Amniotic epithelial cell (primary cell): ENCODE measurements at regions not wholly inside any gene's neighbourhood (a gene's known extent, or its start where the extent isn't known, plus 50 kb on each side); places are given as distances from the start of the nearest gene placed in this dataset.
"Not testable (repeated sequence)": the region's sequence is repeated elsewhere in the genome, so short reads cannot be mapped to it uniquely, and the experiment has no call there.

Experiments used
- DNase-seq: peaks from one replicate; pipeline ENCODE4 v3.0.0-alpha.2; 2010; ENCODE audit warnings: low read depth

DNA sequence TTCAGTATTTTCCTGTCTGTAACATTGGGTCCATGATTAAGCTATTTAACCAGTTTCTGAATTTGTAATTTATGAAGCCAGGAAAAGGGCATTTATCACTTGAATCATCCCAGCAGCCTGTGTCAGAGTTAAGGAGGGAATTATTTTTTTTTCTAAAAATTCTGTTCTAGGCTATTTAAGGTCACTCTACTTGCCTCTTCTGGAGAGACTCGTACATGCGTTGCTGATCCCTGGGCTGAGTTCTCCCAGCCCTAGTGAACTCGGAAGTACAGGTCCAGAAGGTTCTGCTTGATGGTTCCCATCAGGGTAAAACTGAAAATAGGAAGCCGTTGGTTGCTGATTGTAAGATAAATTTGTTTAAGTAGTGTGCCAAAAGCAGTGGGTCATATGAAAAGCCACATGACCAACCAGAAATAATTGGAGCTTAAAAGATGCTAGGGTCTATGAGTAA, 90.7 kb downstream of the GPR88 start:
- DNase-seq: peak; percentile 86

DNA sequence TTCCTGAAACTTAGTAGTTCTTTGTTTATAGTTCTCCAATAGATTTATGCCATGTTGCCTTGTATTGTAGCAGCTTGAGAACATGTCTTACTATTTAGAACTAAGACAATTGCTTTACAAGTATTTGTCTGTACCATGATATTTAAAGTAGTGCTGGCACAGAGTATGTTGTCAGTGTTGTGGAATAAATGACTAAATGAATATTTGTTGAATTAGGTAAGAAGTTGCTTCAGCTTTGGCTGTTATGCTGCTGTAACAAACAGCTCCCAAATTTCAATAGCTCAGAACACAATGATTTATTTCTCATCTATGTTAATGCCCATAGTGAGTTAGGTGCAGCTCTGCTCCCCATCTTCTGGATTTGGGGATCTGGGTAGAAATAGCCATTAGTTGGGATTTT, 90.2 kb upstream of the VCAM1 start:
- DNase-seq: peak; percentile 81

DNA sequence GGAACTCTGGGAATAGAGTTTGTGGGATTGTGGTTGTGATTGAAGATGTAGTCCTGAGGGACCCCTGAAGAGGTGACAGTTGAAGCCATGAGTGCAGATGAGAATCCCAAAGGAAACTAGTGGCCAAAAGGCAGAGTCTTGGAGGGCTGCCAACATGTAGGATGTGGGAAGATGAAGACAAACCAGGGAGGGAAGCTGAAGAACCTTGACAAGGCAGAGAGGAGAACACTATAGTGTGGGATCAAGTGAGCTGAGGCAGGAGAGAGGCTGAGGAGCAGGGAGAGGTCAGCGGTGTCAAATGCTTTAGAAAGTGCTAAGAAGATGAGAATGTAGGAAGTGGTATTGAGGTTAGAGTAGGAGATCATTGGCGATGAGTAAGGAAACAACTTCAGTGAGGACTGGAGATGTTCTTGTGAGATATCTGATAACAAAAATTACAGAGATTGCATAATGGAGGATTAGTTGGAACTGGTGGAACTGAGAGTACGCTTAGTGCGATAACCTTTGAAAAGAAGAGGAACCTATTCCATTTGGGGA, 88.5 kb upstream of the VCAM1 start:
- DNase-seq: peak; percentile 100

DNA sequence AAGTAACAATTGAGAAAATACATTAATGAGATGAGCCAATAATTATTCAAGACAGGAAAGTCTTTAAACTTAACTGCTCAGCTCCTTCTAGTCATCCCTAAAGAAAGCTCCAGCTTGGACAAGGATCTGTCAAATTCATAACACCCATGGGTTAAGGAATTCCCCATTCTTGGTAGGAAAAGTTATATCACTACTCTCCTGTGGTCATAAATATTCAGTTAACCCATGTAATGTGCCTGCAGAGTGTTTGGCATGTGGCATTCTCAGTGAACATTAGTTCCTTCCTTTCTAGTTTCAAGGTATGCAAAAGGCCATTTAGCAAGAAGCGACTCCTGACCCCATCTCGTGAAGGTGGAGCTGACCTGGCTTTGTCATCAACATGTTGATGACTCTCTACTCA, 76.7 kb upstream of the VCAM1 start:
- no peak for DNase-seq

DNA sequence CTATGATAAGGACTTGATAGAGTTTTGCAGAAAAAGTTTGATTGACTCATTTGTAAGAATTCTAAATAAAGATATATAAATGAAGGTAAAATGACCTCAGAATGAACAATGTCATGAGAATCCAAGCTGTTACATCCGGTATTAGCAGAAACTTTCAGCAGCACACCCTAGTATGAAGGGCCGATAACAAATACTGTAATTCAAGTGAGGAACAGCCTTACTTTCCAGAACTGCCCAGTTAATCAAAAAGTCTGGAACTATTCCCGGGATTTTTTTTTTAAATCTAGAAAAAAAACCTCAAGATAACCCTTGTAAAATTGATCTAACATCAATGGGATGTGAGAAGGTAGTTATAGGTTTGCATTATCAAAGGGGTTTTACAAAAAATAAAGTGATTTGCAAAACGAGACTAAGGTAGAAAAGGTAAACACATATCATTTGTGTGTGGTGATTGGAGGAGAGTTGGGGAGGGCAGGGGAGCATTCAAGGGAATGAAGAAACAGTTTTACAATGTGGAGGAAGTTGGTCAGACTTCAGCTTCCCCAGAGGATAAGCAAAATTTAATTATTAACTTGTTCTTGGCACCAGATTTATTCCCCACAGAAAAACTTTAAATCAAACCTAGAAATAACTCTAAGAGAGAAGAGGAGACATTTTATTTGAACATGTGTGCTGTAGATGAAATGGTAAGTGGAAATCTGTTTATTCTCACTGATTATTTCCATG, 75.9 kb upstream of the VCAM1 start:
- DNase-seq: no peak

DNA sequence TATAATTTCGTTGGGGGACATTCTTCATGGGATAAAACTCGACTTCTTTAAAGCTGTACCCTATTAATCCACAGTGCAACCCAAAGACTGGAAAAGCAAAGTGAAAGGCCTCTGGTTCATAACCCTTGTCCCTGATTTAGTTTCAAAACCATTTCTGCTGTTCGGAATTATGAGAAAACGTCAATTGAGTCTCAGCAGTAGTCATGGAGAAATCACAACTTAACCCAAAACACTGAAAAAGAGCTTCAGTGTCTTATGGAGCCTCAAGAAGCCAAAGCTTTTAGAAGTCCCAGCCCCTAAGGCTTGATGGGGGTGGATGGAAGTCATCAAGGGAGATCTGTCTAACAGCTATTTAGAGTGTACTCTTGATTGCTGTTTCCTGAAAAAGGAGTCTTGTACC, 73.5 kb upstream of the VCAM1 start:
- DNase-seq: no peak

DNA sequence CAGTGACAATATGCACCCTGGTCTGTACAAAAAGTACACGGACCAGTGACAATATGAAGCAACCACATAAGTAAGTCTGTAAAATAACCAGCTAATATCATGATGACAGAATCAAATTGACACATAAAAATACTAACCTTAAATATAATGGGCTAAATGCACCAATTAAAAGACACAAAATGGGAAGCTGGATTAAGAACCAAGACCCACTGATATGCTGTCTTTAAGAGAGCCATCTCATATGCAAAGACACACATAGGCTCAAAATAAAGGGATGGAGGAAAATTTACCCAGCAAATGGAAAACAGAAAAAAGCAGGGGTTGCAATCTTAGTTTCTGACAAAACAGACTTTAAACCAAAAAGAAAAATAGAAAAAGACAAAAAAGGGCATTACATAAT, 70.4 kb upstream of the VCAM1 start:
- DNase-seq: peak; percentile 63

DNA sequence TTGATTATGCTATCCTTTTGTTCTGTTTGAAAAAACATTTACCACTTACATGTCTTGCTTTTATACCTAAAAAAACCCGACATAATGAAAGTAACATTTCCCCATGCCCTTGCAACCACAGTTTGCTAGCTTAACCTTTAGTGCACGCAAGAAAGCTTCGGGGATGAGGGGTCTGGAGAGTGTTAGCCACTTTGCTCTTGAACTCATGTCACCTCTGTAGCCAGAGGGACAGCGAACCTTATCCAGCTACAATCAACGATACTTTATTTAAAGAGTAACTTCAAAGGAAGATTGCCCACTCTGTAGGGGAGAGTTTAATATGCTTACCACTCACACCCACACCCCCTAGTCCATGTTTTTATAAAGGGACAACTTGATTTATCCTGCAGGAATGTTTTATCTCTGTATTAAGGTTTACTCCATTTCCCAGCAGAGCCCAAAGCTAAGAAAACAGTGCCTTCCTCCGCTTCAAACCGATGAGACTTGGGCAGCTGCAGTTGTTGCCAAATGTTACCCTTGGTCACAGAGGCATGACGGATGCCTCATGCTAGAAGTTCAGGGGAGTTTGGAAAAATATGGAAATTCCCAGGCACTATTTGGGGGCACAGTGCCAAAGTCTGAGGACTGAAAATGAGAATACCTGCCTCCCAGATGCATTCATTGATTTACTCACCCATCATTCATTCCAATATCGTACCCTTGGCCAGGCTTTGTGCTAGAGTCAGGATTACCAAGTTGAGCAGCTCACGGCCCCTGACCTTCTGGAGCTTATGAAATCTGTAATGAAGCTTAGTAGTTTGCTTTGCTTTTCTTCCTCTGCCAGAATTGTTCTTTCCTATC, 61.4 kb upstream of the VCAM1 start:
- peak; percentile 21 for DNase-seq

DNA sequence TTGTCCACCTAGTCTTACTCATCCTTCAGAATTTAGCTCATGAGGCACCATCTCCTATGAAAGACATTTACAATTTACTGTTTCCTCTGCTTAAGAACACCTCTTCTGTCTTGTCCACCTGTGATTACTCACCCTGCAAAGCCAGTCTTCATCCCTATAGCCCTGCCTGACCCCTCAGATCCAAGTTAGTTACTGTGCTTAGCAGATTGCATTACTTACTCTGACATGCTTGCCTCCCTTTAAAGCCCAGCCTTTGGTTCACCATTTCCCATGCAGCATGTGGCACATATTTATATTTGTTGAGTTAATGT, 60.9 kb upstream of the VCAM1 start:
- peak; percentile 35 for DNase-seq

DNA sequence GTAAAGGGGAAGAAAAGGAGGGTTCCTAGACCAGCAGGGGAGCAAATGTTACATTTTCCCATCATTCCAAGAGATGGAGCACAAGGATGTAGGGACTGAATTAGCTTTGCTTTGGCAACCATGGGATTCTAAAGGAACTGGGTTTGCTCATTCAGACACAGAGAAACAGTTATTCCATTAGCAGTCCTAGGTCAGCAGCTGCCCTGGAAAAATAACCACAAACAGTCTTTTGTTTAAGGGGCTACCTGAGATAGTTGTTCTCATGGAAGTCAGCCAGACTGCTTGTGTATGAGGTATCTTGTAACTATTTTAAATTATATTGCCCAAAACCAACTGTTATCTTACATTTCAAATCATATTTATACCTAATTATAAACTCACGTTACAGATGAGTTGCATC, 58.4 kb upstream of the VCAM1 start:
- no peak for DNase-seq

DNA sequence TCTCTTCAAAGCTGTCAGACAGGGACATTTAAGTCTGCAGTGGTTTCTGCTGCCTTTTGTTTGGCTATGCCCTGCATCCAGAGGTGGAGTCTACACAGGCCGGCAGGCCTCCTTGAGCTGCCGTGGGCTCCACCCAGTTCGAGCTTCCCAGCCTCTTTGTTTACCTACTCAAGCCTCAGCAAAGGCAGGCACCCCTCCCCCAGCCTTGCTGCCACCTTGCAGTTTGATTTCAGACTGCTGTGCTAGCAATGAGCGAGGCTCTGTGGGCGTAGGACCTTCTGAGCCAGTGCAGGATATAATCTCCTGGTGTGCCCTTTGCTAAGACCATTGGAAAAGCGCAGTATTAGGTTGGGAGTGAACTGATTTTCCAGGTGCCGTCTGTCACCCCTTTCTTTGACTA, 51.0 kb upstream of the VCAM1 start:
- not testable (repeated sequence) for DNase-seq
